GM23338 (cell line): ENCODE measurements at regions not wholly inside any gene's neighbourhood (a gene's known extent, or its start where the extent isn't known, plus 50 kb on each side); places are given as distances from the start of the nearest gene placed in this dataset.

Experiments
- ATAC-seq: fragments of 200-7000 bp; cut with Tn5 transposase; 3 replicates; pipeline ENCODE4 v1.9.1; 2020
- DNase-seq: peaks from one replicate; pipeline ENCODE4 v3.0.0-alpha.2; 2015; ENCODE audit warnings: low spot score
- H2AFZ ChIP-seq: fragments of 200-600 bp; sonication (generic); 2 replicates; pipeline ENCODE4 v1.8.0; 2016; ENCODE audit warnings: antibody characterized with exemption, mild to moderate bottlenecking, moderate library complexity
- H3F3A ChIP-seq: fragments of 200-600 bp; sonication (generic); replicated peaks from 2 replicates; pipeline ENCODE4 v1.8.0; 2017; ENCODE audit warnings: antibody characterized with exemption, mixed run types, low read depth
- H3K27ac ChIP-seq: fragments of 200-600 bp; sonication (generic); 2 replicates; pipeline ENCODE4 v1.6.1; 2016; ENCODE audit warnings: low read depth
- H3K27me3 ChIP-seq: fragments of 200-600 bp; sonication (generic); 2 replicates; pipeline ENCODE4 v1.8.0; 2016; ENCODE audit warnings: mild to moderate bottlenecking, mixed run types, moderate library complexity; ENCODE audit not compliant: insufficient read depth
- H3K36me3 ChIP-seq: fragments of 200-600 bp; sonication (generic); 2 replicates; pipeline ENCODE4 v1.8.0; 2016; ENCODE audit warnings: mild to moderate bottlenecking; ENCODE audit not compliant: insufficient read depth
- H3K4me1 ChIP-seq: fragments of 200-600 bp; sonication (generic); 2 replicates; pipeline ENCODE4 v1.8.0; 2016; ENCODE audit warnings: mild to moderate bottlenecking, moderate library complexity; ENCODE audit not compliant: insufficient read depth
- H3K4me2 ChIP-seq: fragments of 200-600 bp; sonication (generic); 2 replicates; pipeline ENCODE4 v1.7.1; 2017; ENCODE audit warnings: mixed run types
- H3K4me3 ChIP-seq: fragments of 200-600 bp; sonication (generic); 2 replicates; pipeline ENCODE4 v1.6.1; 2016; ENCODE audit warnings: mixed run types
- H3K79me2 ChIP-seq: fragments of 200-600 bp; sonication (generic); replicated peaks from 2 replicates; pipeline ENCODE4 v1.8.0; 2017; ENCODE audit warnings: mild to moderate bottlenecking; ENCODE audit not compliant: insufficient read depth
- H3K9me2 ChIP-seq: fragments of 200-600 bp; sonication (generic); 2 replicates; pipeline ENCODE4 v1.8.0; 2017; ENCODE audit not compliant: insufficient read depth
- H4K20me1 ChIP-seq: fragments of 200-600 bp; sonication (generic); replicated peaks from 2 replicates; pipeline ENCODE4 v1.8.0; 2017; ENCODE audit warnings: mild to moderate bottlenecking; ENCODE audit not compliant: insufficient read depth
- H3K27ac Mint-ChIP-seq: 2 replicates; pipeline ENCODE4 v1.8.0; 2020; ENCODE audit warnings: inconsistent platforms, mild to moderate bottlenecking, moderate library complexity, mixed read lengths
- H3K27me3 Mint-ChIP-seq: 3 replicates; pipeline ENCODE4 v1.8.0; 2022; ENCODE audit warnings: low read depth, mild to moderate bottlenecking, moderate library complexity, mixed read lengths, inconsistent platforms; ENCODE audit not compliant: insufficient read depth, poor library complexity
- H3K36me3 Mint-ChIP-seq: 3 replicates; pipeline ENCODE4 v1.8.0; 2021; ENCODE audit warnings: low read depth, mild to moderate bottlenecking, inconsistent platforms, moderate library complexity, mixed read lengths
- H3K4me1 Mint-ChIP-seq: 3 replicates; pipeline ENCODE4 v1.8.0; 2020; ENCODE audit warnings: mild to moderate bottlenecking, inconsistent platforms, mixed read lengths
- H3K4me3 Mint-ChIP-seq: 3 replicates; pipeline ENCODE4 v1.8.0; 2021; ENCODE audit warnings: moderate library complexity, mild to moderate bottlenecking, inconsistent platforms, mixed read lengths
- H3K9me3 Mint-ChIP-seq: 3 replicates; pipeline ENCODE4 v1.8.0; 2020; ENCODE audit warnings: moderate library complexity, mild to moderate bottlenecking, inconsistent platforms, mixed read lengths
- CREB1 ChIP-seq: fragments of 250-450 bp; sonication (Bioruptor Pico); IDR thresholded peaks from 2 replicates; pipeline ENCODE4 v1.5.0; 2020; ENCODE audit warnings: low read depth, mild to moderate bottlenecking, moderate library complexity
- ETS1 ChIP-seq: IDR thresholded peaks from 2 replicates; pipeline ENCODE4 v1.6.1; 2016; ENCODE audit warnings: antibody characterized with exemption
- EZH2 ChIP-seq: fragments of 200-600 bp; sonication (generic); IDR thresholded peaks from one replicate; pipeline ENCODE4 v1.8.0; 2017; ENCODE audit warnings: antibody characterized with exemption, mild to moderate bottlenecking, low read depth; ENCODE audit not compliant: unreplicated experiment
- EZH2phosphoT487 ChIP-seq: fragments of 200-600 bp; sonication (generic); IDR thresholded peaks from one replicate; pipeline ENCODE4 v1.8.1; 2018; ENCODE audit warnings: antibody characterized with exemption; ENCODE audit not compliant: unreplicated experiment
- JUNB ChIP-seq: IDR thresholded peaks from one replicate; pipeline ENCODE4 v1.6.1; 2016; ENCODE audit warnings: antibody characterized with exemption; ENCODE audit not compliant: unreplicated experiment
- NANOG ChIP-seq: IDR thresholded peaks from 2 replicates; pipeline ENCODE4 v1.6.1; 2016; ENCODE audit warnings: antibody characterized with exemption, borderline replicate concordance
- POLR2AphosphoS5 ChIP-seq: IDR thresholded peaks from 2 replicates; pipeline ENCODE4 v1.6.1; 2016; ENCODE audit warnings: antibody characterized with exemption, low read depth
- REST ChIP-seq: IDR thresholded peaks from one replicate; pipeline ENCODE4 v1.6.1; 2018; ENCODE audit warnings: antibody characterized with exemption; ENCODE audit not compliant: unreplicated experiment
- STAT1 ChIP-seq: IDR thresholded peaks from one replicate; pipeline ENCODE4 v1.6.1; 2016; ENCODE audit warnings: antibody characterized with exemption; ENCODE audit not compliant: unreplicated experiment
- ZNF114 ChIP-seq: fragments of 250-450 bp; sonication (Bioruptor Pico); IDR thresholded peaks from 2 replicates; pipeline ENCODE4 v1.5.0; 2020; ENCODE audit warnings: mild to moderate bottlenecking, moderate library complexity
- ZNF331 ChIP-seq: fragments of 250-450 bp; sonication (Bioruptor Pico); IDR thresholded peaks from 2 replicates; pipeline ENCODE4 v1.5.0; 2020; ENCODE audit warnings: low read depth, mild to moderate bottlenecking, moderate library complexity

- Histone ChIP-seq H3K36me3 (no peaks in the 10 kb centered on the region), H3K27me3 (no peaks in the 10 kb centered on the region), H3F3A (no peaks in the 10 kb centered on the region), H3K4me2 (no peak overlapping the region), H4K20me1 (no peaks in the 10 kb centered on the region), H3K27ac (no peak overlapping the region), H3K4me3 (no peak overlapping the region), H3K79me2 (no peaks in the 10 kb centered on the region), H3K9me2 (no peaks in the 10 kb centered on the region), H3K4me1 (no peaks in the 10 kb centered on the region), H2AFZ (no peak overlapping the region)
- Mint-ChIP-seq H3K9me3 (peaks cover 10% of the 10 kb centered on the region; the same call in 2 of the 3 replicates), H3K4me1 (no peaks in the 10 kb centered on the region), H3K27me3 (peaks cover 2% of the 10 kb centered on the region), H3K4me3 (no peak overlapping the region), H3K27ac (no peak overlapping the region), H3K36me3 (no peaks in the 10 kb centered on the region)
- DNase-seq (no peak), ATAC-seq (no peak)
- TF ChIP-seq ZNF331, result no peak
- TF ChIP-seq JUNB, result no peak
- TF ChIP-seq REST, result no peak
- TF ChIP-seq CREB1 (CRISPR knock-in tag), result no peak
- TF ChIP-seq EZH2phosphoT487, result no peak
- TF ChIP-seq NANOG, result no peak
- TF ChIP-seq ETS1, result no peak
- no peak for TF ChIP-seq POLR2AphosphoS5
- no peak for TF ChIP-seq ZNF114 (CRISPR knock-in tag)
These were observed 516.5 kb upstream of the RAB6C start for GRCh38 chr2:129462967-129463366.

- H3K9me2 ChIP-seq, result no peaks in the 10 kb centered on the region
- DNase-seq (no peak), ATAC-seq (no peak)
- H3K36me3 ChIP-seq, result no peaks in the 10 kb centered on the region
- no peak overlapping the region for H3K4me3 ChIP-seq
- Mint-ChIP-seq H3K4me3 (no peak overlapping the region), H3K9me3 (peaks cover 10% of the 10 kb centered on the region; the same call in 2 of the 3 replicates), H3K36me3 (no peaks in the 10 kb centered on the region), H3K27me3 (peaks cover 2% of the 10 kb centered on the region), H3K27ac (no peak overlapping the region), H3K4me1 (no peaks in the 10 kb centered on the region)
- H3F3A ChIP-seq, result no peaks in the 10 kb centered on the region
- no peak overlapping the region for H3K27ac ChIP-seq
- no peaks in the 10 kb centered on the region for H3K4me1 ChIP-seq
- no peak overlapping the region for H2AFZ ChIP-seq
- H3K79me2 ChIP-seq, result no peaks in the 10 kb centered on the region
- H3K27me3 ChIP-seq, result no peaks in the 10 kb centered on the region
- no peak overlapping the region for H3K4me2 ChIP-seq
- no peak for TF ChIP-seq EZH2phosphoT487
- TF ChIP-seq POLR2AphosphoS5, result no peak
- no peak for TF ChIP-seq JUNB
- no peak for TF ChIP-seq EZH2
- no peak for TF ChIP-seq ZNF331
- no peak for TF ChIP-seq ZNF114 (CRISPR knock-in tag)
- TF ChIP-seq ETS1, result no peak
- no peak for TF ChIP-seq CREB1 (CRISPR knock-in tag)
- TF ChIP-seq STAT1, result no peak
- no peak for TF ChIP-seq REST
- no peak for TF ChIP-seq NANOG
- H4K20me1 ChIP-seq, result no peaks in the 10 kb centered on the region
These were observed 515.4 kb upstream of the RAB6C start for GRCh38 chr2:129464036-129464435.
